H1 (cell line): ENCODE measurements at regions not wholly inside any gene's neighbourhood (a gene's known extent, or its start where the extent isn't known, plus 50 kb on each side); places are given as distances from the start of the nearest gene placed in this dataset.

Experiments used
- CTCF ChIA-PET: fragments of 300-600 bp; sonication (Branson Sonifier 250); formaldehyde crosslinking; loops from one replicate; lab custom pipeline; 2021; ENCODE audit not compliant: partially characterized antibody; lab: Charles Lee
- POLR2A ChIA-PET: fragments of 300-600 bp; sonication (Branson Sonifier 250); formaldehyde crosslinking; loops from one replicate; lab custom pipeline; 2021; ENCODE audit warnings: inconsistent platforms; ENCODE audit not compliant: partially characterized antibody; lab: Charles Lee
- DNase-seq, 2 experiments: peaks; one replicate each; pipeline versions ENCODE4 v3.0.0 to v3.0.0-alpha.2; 2010 to 2022; ENCODE audit warnings: low spot score in 2 of 2, low read depth in 1 of 2, mixed read lengths in 1 of 2
- FAIRE-seq: peaks from 2 replicates; lab custom pipeline; 2011; peaks lifted over from hg19 to GRCh38; lab: Jason Lieb, UNC
- H2AFZ ChIP-seq: 2 replicates; pipeline ENCODE4 v1.8.1; 2012; ENCODE audit warnings: low read length, inconsistent platforms
- H2AK5ac ChIP-seq: 2 replicates; pipeline ENCODE4 v1.6.1; 2013; ENCODE audit warnings: low read depth, low read length
- H2BK120ac ChIP-seq: replicated peaks from 2 replicates; pipeline ENCODE3; 2013; ENCODE audit warnings: low read depth, low read length, inconsistent platforms
- H2BK12ac ChIP-seq: 2 replicates; pipeline ENCODE4 v1.6.1; 2013; ENCODE audit warnings: low read depth, low read length
- H2BK15ac ChIP-seq: 2 replicates; pipeline ENCODE4 v1.6.1; 2013; ENCODE audit warnings: low read length
- H2BK20ac ChIP-seq: 2 replicates; pipeline ENCODE4 v1.6.1; 2013; ENCODE audit warnings: low read length
- H2BK5ac ChIP-seq: 2 replicates; pipeline ENCODE4 v1.6.1; 2013; ENCODE audit warnings: low read depth, low read length
- H3K14ac ChIP-seq: 2 replicates; pipeline ENCODE4 v1.6.1; 2013; ENCODE audit warnings: inconsistent platforms; ENCODE audit not compliant: insufficient read length
- H3K18ac ChIP-seq: 2 replicates; pipeline ENCODE4 v1.6.1; 2013; ENCODE audit warnings: low read length; ENCODE audit errors: extremely low read depth
- H3K23ac ChIP-seq: 2 replicates; pipeline ENCODE4 v1.6.1; 2013; ENCODE audit warnings: inconsistent platforms; ENCODE audit not compliant: insufficient read length
- H3K23me2 ChIP-seq: 2 replicates; pipeline ENCODE4 v1.6.1; 2013; ENCODE audit warnings: low read depth, low read length
- H3K27ac ChIP-seq: 2 replicates; pipeline ENCODE4 v1.6.1; 2011; ENCODE audit warnings: low read depth, low read length, inconsistent platforms
- H3K27me3 ChIP-seq, 4 experiments: replicated peaks in 1 of 4; 1 replicate in 1 of 4; 2 replicates in 3 of 4; pipeline versions ENCODE4 v1.6.1 to v1.8.1; 2011 to 2013; ENCODE audit warnings: low read length in 3 of 4, mild to moderate bottlenecking in 3 of 4, inconsistent platforms in 2 of 4, mixed read lengths in 2 of 4, moderate library complexity in 1 of 4; ENCODE audit not compliant: control insufficient read depth in 3 of 4, insufficient read depth in 3 of 4; ENCODE audit errors: extremely low read depth in 1 of 4
- H3K36me3 ChIP-seq, 4 experiments: 2 replicates each; pipeline versions ENCODE4 v1.6.1 to v1.8.1; 2011 to 2013; ENCODE audit warnings: mild to moderate bottlenecking in 4 of 4, low read length in 3 of 4, moderate library complexity in 2 of 4, control low read depth in 1 of 4, inconsistent platforms in 1 of 4; ENCODE audit not compliant: insufficient read depth in 4 of 4, control insufficient read depth in 2 of 4
- H3K4ac ChIP-seq: replicated peaks from 2 replicates; pipeline ENCODE3; 2013; ENCODE audit warnings: low read length, low read depth, mixed read lengths, inconsistent platforms; ENCODE audit not compliant: insufficient read length
- H3K4me1 ChIP-seq, 4 experiments: replicated peaks in 1 of 4; 1 replicate in 1 of 4; 2 replicates in 3 of 4; pipeline versions ENCODE4 v1.6.1 to v1.8.1; 2011 to 2013; ENCODE audit warnings: low read length in 3 of 4, inconsistent platforms in 2 of 4, mixed read lengths in 1 of 4; ENCODE audit not compliant: insufficient read depth in 4 of 4, control insufficient read depth in 3 of 4
- H3K4me2 ChIP-seq, 2 experiments: 2 replicates each; pipeline versions ENCODE4 v1.6.1 to v1.8.1; 2011 to 2013; ENCODE audit warnings: low read depth in 2 of 2, low read length in 2 of 2, control low read depth in 1 of 2, inconsistent platforms in 1 of 2, mild to moderate bottlenecking in 1 of 2; ENCODE audit not compliant: insufficient read depth in 1 of 2
- H3K4me3 ChIP-seq, 4 experiments: fragments of 200-600, 300-600 bp in 1 of 4; sonication (generic), shearing (Covaris generic), sonication (Bioruptor Twin) in 1 of 4; 2 replicates each; pipeline versions ENCODE4 v1.5.1 to v1.8.1; 2011 to 2016; ENCODE audit warnings: low read length in 4 of 4, low read depth in 3 of 4, control low read depth in 2 of 4, inconsistent platforms in 2 of 4, mild to moderate bottlenecking in 2 of 4, mixed read lengths in 1 of 4, moderate library complexity in 1 of 4; ENCODE audit not compliant: insufficient read depth in 2 of 4; ENCODE audit errors: extremely low read depth in 1 of 4
- H3K56ac ChIP-seq: replicated peaks from 2 replicates; pipeline ENCODE3; 2013; ENCODE audit warnings: low read depth, mild to moderate bottlenecking, mixed read lengths, low read length, inconsistent platforms; ENCODE audit not compliant: insufficient read length
- H3K79me1 ChIP-seq: 2 replicates; pipeline ENCODE4 v1.6.1; 2013; ENCODE audit warnings: low read depth, low read length, control low read depth
- H3K79me2 ChIP-seq, 2 experiments: 2 replicates each; pipeline versions ENCODE4 v1.6.1 to v1.8.1; 2012 to 2013; ENCODE audit warnings: low read length in 2 of 2, mild to moderate bottlenecking in 2 of 2, inconsistent platforms in 1 of 2; ENCODE audit not compliant: insufficient read depth in 2 of 2, control insufficient read depth in 1 of 2
- H3K9ac ChIP-seq, 4 experiments: replicated peaks in 1 of 4; 1 replicate in 1 of 4; 2 replicates in 3 of 4; pipeline versions ENCODE4 v1.6.1 to v1.8.1; 2011 to 2013; ENCODE audit warnings: low read depth in 3 of 4, low read length in 3 of 4, control low read depth in 2 of 4, mild to moderate bottlenecking in 2 of 4, moderate library complexity in 2 of 4, inconsistent platforms in 1 of 4; ENCODE audit errors: extremely low read depth in 1 of 4
- H3K9me3 ChIP-seq, 2 experiments: 2 replicates each; pipeline versions ENCODE4 v1.6.1 to v1.8.1; 2012 to 2013; ENCODE audit warnings: mild to moderate bottlenecking in 2 of 2, moderate library complexity in 2 of 2, control low read depth in 1 of 2, inconsistent platforms in 1 of 2, low read depth in 1 of 2, low read length in 1 of 2, mixed read lengths in 1 of 2; ENCODE audit not compliant: insufficient read depth in 2 of 2
- H4K20me1 ChIP-seq, 2 experiments: replicated peaks in 1 of 2; 2 replicates each; pipeline versions ENCODE3 to v1.8.1; 2011 to 2013; ENCODE audit warnings: inconsistent platforms in 2 of 2, low read length in 2 of 2, mild to moderate bottlenecking in 1 of 2; ENCODE audit not compliant: insufficient read depth in 2 of 2, control insufficient read depth in 1 of 2
- H4K5ac ChIP-seq: 2 replicates; pipeline ENCODE4 v1.6.1; 2013; ENCODE audit warnings: low read length, low read depth, mixed read lengths, inconsistent platforms; ENCODE audit not compliant: insufficient read length
- H4K8ac ChIP-seq: 2 replicates; pipeline ENCODE4 v1.8.0; 2013; ENCODE audit warnings: mild to moderate bottlenecking, moderate library complexity, low read length, inconsistent platforms; ENCODE audit not compliant: insufficient read depth; ENCODE audit errors: extremely low read depth
- H4K91ac ChIP-seq: replicated peaks from 2 replicates; pipeline ENCODE3; 2013; ENCODE audit warnings: low read length, mixed read lengths, inconsistent platforms; ENCODE audit not compliant: insufficient read length
- SUZ12 ChIP-seq: fragments of 200-600 bp; sonication (generic); IDR thresholded peaks from 2 replicates; pipeline ENCODE4 v1.6.1; 2012; ENCODE audit warnings: mild to moderate bottlenecking, inconsistent platforms, low read length, moderate library complexity, mixed read lengths
- ZNF274 ChIP-seq: IDR thresholded peaks from 2 replicates; pipeline ENCODE4 v1.7.0; 2012; ENCODE audit warnings: low read length, borderline replicate concordance; ENCODE audit errors: extremely low read depth
- WGBS, 2 experiments: shearing (Covaris generic) in 1 of 2; methylation state at CpG; one replicate each; pipeline versions ENCODE4 v1.1.6 to v1.1.7; 2013 to 2015; ENCODE audit warnings: low lambda C conversion rate in 2 of 2, mixed read lengths in 2 of 2, inconsistent platforms in 1 of 2, low coverage in 1 of 2, missing lambda C conversion rate in 1 of 2; ENCODE audit not compliant: insufficient replicate concordance in 2 of 2, insufficient coverage in 1 of 2, insufficient read length in 1 of 2; ENCODE audit errors: extremely low coverage in 1 of 2, missing lambda C conversion rate in 1 of 2; 5-methylcytosine and 5-hydroxymethylcytosine counted together

DNA sequence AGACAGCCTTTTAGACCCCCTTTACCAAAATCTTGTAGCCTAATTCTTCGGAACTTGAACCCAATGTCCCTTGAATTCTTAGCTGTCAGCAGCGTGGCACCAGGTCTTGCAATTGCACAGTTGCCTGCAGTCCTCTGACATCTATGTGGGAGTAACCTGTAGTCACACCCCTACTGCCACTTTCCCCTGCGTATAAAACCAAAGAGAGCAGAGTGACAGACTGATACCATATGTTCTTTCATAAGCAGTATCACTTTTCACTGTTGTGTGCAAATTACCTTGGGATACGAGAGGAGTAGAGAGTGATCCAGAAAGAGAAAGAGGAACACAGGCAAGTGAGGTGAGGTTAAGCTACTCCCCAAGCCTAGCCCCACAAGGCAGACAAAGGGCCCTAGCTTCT, 364.3 kb upstream of the ADAMTSL1 start:
- peaks cover 0 to 7% (median 0%) of the 10 kb centered on the region in 4 experiments; a peak in 6 of 7 replicates for H3K4me1 ChIP-seq
- TF ChIP-seq ZNF274 (no peak), SUZ12 (no peak)
- H2AK5ac ChIP-seq, result no peak overlapping the region
- H3K27me3 ChIP-seq, result no peaks in the 10 kb centered on the region
- H4K8ac ChIP-seq, result no peak overlapping the region
- H3K27ac ChIP-seq, result no peak overlapping the region
- H2BK20ac ChIP-seq, result no peak overlapping the region
- no peak overlapping the region for H2BK12ac ChIP-seq
- no peaks in the 10 kb centered on the region for H4K20me1 ChIP-seq
- no peaks in the 10 kb centered on the region for H3K79me2 ChIP-seq
- no peak overlapping the region for H2BK120ac ChIP-seq
- H3K56ac ChIP-seq, result no peak overlapping the region
- no peak overlapping the region for H3K4ac ChIP-seq
- H2AFZ ChIP-seq, result no peak overlapping the region
- H3K79me1 ChIP-seq, result no peaks in the 10 kb centered on the region
- H4K5ac ChIP-seq, result no peak overlapping the region
- H3K9me3 ChIP-seq, result no peaks in the 10 kb centered on the region
- no peak overlapping the region for H2BK15ac ChIP-seq
- FAIRE-seq (no peak), DNase-seq (no peak)
- no peak overlapping the region for H3K14ac ChIP-seq
- no peak overlapping the region for H3K18ac ChIP-seq
- ChIA-PET POLR2A (no interaction called here), CTCF (interaction anchor here (1.5 kb wide), 1 partner anchor 104 kb away, joined by 5 read pairs; no protein-coding TSS in a partner anchor)
- H3K36me3 ChIP-seq, result no peaks in the 10 kb centered on the region
- H3K9ac ChIP-seq, result no peak overlapping the region
- H3K23me2 ChIP-seq, result no peaks in the 10 kb centered on the region
- H2BK5ac ChIP-seq, result no peak overlapping the region
- no peak overlapping the region for H4K91ac ChIP-seq
- no peak overlapping the region for H3K4me2 ChIP-seq
- 94% methylated on average over 4 of the region's 4 CpGs; no CpG with 5 or more reads in 1 of the 2 experiments for WGBS, 2 experiments
- H3K23ac ChIP-seq, result no peak overlapping the region
- H3K4me3 ChIP-seq, result no peak overlapping the region
